Left colon (tissue), 2 donors: ENCODE measurements at regions not wholly inside any gene's neighbourhood (a gene's known extent, or its start where the extent isn't known, plus 50 kb on each side); places are given as distances from the start of the nearest gene placed in this dataset.
"Not testable (repeated sequence)": the region's sequence is repeated elsewhere in the genome, so short reads cannot be mapped to it uniquely, and the experiment has no call there.

Experiments used
- ATAC-seq: fragments of 200-7000 bp; cut with Tn5 transposase; one replicate; pipeline ENCODE4 v1.9.1; 2020; ENCODE audit warnings: mild to moderate bottlenecking, moderate library complexity
- DNase-seq, 2 donors: peaks; one replicate each; pipeline ENCODE4 v3.0.0-alpha.2; 2020
- intact Hi-C, 2 donors: fragments of 100-400 bp; cut with DNase I in 1 of 2; cut with micrococcal nuclease in 1 of 2; formaldehyde crosslinking; loops; one replicate each; pipeline versions ENCODE4 v1.11.2 to v1.14.0; 2022; cut with DNase I, micrococcal nuclease
- donor health status: DM: no; HTN: no; CAD: no.
- donor health status: DM: yes; HTN: yes; CAD: no.

- ATAC-seq, DNase-seq, intact Hi-C loops: not testable (repeated sequence)
Measured at GRCh38 chr3:39651256-39651655, 158.2 kb upstream of the MYRIP start.

DNA sequence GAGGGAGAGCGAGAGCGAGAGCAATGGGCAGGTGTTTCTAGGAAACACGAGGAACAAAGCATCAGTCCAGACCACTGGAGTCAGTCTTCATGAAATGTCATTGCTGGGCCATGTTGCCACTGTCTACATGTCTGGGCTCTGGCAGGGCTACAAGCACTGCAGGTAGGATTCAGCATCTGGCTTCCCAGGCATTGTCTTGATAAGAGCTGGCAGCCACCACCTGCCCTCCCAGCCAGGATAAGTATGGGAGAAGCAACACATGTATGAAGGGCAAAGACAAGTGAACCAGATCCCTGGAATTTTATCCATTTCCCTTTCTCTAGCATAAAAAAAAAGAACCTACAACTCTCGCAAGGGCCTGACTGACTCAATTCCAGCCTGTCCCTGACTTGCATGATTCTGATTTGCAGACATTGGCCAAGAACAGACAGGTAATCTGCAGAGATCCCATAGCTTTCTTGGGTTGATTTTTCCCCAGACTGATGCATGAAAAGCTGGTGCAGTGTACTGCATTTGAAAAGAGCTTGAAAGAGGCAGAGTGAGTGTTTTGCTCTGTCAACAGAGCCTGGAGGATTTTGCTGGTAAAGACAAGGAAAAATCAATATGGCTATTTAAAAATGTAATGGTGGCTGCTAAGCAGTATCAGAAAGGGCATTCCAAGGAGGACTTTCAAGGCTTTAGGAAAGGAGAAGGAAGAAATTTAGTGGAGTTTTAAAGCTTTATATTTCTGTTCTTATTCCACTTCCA is 157.2 kb upstream of the MYRIP start:
- intact Hi-C loops, result no loop called here
- DNase-seq, result no peak
- no peak for ATAC-seq

DNA sequence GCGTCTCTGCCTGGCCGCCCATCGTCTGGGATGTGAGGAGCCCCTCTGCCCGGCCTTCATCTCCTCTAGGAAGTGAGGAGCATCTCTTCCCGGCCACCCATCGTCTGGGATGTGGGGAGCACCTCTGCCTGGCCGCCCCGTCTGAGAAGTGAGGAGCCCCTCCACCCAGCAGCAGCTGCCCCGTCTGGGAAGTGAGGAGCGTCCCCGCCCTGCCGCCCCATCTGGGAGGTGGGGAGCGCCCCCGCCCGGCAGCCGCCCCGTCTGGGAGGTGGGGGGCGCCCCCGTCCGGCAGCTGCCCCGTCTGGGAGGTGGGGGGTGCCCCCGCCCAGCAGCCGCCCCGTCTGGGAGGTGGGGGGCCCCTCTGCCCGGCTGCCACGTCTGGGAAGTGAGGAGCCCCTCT is 153.7 kb upstream of the MYRIP start:
- DNase-seq, ATAC-seq, intact Hi-C loops: not testable (repeated sequence)

- ATAC-seq, result no peak
- intact Hi-C loops, result no loop called here
- no peak for DNase-seq
Measured at GRCh38 chr3:39657075-39657474, 152.3 kb upstream of the MYRIP start.

DNA sequence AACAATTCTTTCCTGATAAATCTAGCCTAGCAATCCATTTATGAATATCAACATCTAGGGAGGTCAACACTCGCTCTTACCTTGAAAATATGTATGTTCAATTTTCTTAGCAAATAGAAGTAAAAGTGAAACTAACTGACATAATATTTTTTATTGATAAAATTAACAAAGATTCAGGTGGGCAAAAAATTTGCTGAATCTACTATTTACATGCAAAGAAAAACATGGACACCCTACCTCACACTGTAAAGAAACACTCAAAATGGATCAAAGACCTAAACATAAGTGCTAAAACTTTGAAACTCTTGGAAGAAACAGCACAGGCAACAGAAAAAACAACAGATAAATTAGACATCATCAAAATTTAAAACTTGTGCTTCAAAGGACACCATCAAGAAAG is 151.6 kb upstream of the MYRIP start:
- intact Hi-C loops, result no loop called here
- DNase-seq (no peak), ATAC-seq (no peak)

DNA sequence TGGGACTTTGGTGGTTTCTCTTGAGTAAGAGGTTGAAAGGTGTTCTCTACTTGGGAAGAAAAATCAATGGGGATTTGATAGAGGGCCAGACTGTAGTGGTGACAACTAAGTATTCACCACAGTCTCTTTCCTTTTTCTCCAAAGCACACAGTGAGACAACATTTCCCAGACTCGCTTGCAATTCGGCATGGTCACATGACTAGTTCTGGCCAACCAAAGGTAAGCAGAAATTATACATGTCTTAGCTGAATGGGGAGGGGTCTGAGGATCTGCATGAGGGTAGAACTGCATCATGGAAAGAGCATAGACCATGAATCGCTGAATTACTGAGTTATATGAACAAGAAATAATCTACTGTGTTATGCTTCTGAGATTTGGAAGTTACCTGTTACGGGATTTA is 144.5 kb upstream of the MYRIP start:
- ATAC-seq (no peak), DNase-seq (no peak)
- intact Hi-C loops, result no loop called here

DNA sequence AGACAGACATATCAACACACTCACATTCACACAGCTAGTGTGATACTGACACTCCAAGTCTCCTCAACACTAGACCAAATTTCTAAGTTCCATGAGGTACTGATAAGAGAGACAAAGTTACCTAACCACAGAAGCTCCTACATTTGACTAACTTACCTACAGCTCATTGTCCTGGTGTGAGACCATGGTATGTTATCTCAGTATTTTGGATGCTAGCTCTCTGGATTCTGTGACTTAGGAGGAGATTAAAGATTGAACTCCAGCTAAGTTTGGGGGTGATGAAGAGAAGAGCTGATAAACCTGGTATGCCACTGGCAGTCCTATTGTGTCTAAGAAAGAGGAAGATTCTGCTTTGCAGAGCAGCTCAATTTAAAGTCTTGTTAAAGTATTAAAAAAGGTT is 144.0 kb upstream of the MYRIP start:
- intact Hi-C loops, result no loop called here
- ATAC-seq (no peak), DNase-seq (no peak)

GRCh38 chr3:39668420-39668819 is 141.0 kb upstream of the MYRIP start:
- DNase-seq (no peak), ATAC-seq (peak; percentile 47)
- intact Hi-C loops, result no loop called here

DNA sequence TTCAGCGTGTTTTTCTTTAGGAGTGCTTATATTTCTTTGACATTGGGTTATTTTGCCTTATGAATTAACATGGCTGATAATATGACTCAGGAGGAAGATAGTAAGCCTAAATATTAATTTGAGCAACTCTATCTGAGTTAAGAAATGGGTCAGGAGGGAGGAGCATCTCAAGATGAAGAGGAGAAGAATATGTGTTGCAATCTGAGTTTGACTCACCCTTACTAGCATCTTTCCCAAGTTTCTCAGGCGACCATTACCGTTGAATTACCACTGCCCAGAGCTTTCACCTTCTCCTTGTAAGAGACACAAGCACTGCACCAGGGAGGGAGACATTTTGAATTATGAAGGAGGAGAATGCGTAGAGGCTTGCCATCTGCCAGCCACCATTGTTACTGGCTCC is 138.3 kb upstream of the MYRIP start:
- ATAC-seq (no peak), DNase-seq (no peak)
- intact Hi-C loops, result no loop called here

GRCh38 chr3:39671600-39671999 is 137.8 kb upstream of the MYRIP start:
- DNase-seq (no peak), ATAC-seq (no peak)
- intact Hi-C loops, result no loop called here

DNA sequence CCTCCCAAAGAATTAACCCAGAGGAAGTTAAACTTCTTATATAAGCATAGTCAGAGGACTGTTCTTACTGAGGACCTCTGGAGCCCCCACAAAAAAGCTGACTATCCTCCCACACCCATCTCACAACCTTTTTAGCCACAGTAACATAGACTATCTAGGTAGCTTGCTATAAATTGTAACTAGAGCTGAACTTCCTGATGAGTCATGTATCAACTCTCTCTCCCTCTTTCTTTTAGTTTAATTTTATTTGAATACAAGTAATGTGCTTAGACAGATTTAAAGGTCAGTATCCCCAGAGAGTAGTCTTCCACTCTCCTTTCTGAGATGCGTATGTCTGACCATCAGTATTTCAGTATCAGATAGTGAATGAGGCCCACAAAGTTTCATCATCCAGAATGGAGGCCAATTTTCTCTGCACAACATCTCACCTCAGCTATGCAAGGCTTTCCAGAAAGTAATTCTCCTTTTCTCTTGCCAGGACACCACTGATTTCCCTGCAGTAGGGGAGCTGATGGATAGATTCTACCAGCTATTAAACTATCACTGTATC is 104.0 kb upstream of the MYRIP start:
- ATAC-seq (no peak), DNase-seq (no peak)
- intact Hi-C loops, result loop anchor here in 1 of 2 donors (5.0 kb wide), 1 partner anchor 472 kb away; no protein-coding TSS in a partner anchor

GRCh38 chr3:39707314-39707909 is 102.0 kb upstream of the MYRIP start:
- intact Hi-C loops, result loop anchor here in 1 of 2 donors (5.0 kb wide), 1 partner anchor 470 kb away; no protein-coding TSS in a partner anchor
- peak; percentile 50 for ATAC-seq
- no peak for DNase-seq

DNA sequence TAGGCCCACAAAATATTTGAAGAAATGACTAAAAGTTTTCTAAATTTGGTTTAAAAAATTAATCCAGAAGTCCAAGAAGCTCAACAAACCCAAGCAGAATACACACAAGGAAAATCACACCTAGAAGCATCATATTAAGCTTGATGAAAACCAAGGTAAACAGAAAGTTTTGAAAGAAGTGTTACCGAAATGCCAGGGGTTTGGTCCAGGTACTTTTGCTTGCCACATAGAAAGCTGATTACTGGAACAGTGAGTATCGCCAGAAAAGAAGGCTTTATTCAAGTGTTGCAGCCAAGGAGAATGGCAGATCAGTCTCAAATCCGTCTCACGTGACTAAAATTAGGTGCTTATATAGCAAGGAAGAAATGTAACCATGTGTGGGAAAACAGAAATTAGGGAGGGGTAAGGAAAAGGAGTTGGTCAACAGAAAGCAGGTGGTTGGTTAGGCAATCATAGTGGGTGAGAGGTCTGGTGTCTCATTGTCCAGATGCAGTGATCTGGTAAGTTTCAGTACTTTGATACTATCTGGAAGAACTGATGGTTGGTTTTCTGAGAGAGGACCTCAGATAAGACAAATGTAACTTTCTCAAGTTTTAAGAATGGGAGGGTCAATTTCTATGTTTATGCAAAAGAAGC is 96.9 kb upstream of the MYRIP start:
- intact Hi-C loops, result no loop called here
- no peak for ATAC-seq
- no peak for DNase-seq

- ATAC-seq, DNase-seq, intact Hi-C loops: not testable (repeated sequence)
Measured at GRCh38 chr3:39713341-39713740, 96.1 kb upstream of the MYRIP start.

DNA sequence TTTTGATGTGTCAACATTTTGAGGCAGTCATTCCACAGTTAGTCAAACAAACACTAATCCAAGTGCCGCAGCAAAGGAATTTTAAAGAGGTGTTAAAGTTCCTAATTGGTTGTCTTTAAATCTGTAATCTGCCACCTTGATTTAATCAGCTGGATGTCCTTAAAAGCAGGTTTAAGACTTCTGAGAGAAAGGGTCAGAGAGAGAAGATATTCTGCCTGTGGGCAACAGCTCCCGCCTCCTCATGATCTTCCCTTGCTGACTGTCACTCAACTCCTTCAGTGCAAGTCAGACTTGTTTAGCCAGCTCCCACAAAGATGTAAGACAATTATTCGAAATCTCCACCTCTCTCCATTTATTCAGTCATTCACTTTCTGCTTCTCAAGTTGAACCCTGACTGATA is 92.6 kb upstream of the MYRIP start:
- DNase-seq, result no peak
- intact Hi-C loops, result no loop called here
- no peak for ATAC-seq

- ATAC-seq (no peak), DNase-seq (no peak)
- intact Hi-C loops, result no loop called here
Measured at GRCh38 chr3:39718674-39719595, 90.5 kb upstream of the MYRIP start.

- ATAC-seq (no peak), DNase-seq (no peak)
- intact Hi-C loops, result no loop called here
Measured at GRCh38 chr3:39721076-39721475, 88.3 kb upstream of the MYRIP start.

- intact Hi-C loops, result no loop called here
- peak; percentile 57 for ATAC-seq
- DNase-seq, result no peak
Measured at GRCh38 chr3:39724233-39724846, 85.1 kb upstream of the MYRIP start.
